GM12875 (cell line): ENCODE measurements at regions not wholly inside any gene's neighbourhood (a gene's known extent, or its start where the extent isn't known, plus 50 kb on each side); places are given as distances from the start of the nearest gene placed in this dataset.

ENCODE experiments used
- H3K4me3 ChIP-seq: one replicate; pipeline ENCODE4 v1.5.1; 2011; ENCODE audit warnings: low read depth, low read length, control low read depth
- TF ChIP-seq, protein P1 (sequence below): IDR thresholded peaks from 2 replicates; pipeline ENCODE4 v1.5.1; 2011; ENCODE audit warnings: low read depth, mild to moderate bottlenecking, control low read depth, inconsistent platforms, low read length, moderate library complexity, borderline replicate concordance; ENCODE audit not compliant: insufficient read depth

DNA sequence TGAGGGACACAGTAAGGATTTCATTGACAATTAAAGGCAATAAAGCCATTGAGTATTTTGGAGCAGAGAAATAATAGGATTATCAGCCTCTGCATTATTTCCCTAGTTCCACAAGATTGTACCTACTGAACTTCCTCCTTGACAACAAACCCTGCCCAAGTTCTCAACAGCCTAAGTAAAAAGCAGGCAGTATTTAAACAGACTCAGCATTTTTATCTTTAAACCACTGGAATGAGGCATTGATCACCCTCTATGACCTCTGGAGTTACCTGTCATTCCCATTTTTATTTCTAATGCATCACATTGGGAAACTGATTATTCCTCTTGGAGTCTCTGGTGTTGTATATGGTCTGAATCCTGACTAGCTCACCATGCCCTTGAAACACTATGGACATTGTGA is 570.6 kb upstream of the STXBP6 start:
- TF ChIP-seq, protein P1, sequence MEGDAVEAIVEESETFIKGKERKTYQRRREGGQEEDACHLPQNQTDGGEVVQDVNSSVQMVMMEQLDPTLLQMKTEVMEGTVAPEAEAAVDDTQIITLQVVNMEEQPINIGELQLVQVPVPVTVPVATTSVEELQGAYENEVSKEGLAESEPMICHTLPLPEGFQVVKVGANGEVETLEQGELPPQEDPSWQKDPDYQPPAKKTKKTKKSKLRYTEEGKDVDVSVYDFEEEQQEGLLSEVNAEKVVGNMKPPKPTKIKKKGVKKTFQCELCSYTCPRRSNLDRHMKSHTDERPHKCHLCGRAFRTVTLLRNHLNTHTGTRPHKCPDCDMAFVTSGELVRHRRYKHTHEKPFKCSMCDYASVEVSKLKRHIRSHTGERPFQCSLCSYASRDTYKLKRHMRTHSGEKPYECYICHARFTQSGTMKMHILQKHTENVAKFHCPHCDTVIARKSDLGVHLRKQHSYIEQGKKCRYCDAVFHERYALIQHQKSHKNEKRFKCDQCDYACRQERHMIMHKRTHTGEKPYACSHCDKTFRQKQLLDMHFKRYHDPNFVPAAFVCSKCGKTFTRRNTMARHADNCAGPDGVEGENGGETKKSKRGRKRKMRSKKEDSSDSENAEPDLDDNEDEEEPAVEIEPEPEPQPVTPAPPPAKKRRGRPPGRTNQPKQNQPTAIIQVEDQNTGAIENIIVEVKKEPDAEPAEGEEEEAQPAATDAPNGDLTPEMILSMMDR = no peak
- no peak overlapping the region for H3K4me3 ChIP-seq

GRCh38 chr14:25615174-25615573 is 565.2 kb upstream of the STXBP6 start:
- TF ChIP-seq, protein P1 = no peak
- H3K4me3 ChIP-seq = no peak overlapping the region

- TF ChIP-seq, protein P1 = no peak
- no peak overlapping the region for H3K4me3 ChIP-seq
Observed at GRCh38 chr14:25607192-25607591, 557.2 kb upstream of the STXBP6 start.

DNA sequence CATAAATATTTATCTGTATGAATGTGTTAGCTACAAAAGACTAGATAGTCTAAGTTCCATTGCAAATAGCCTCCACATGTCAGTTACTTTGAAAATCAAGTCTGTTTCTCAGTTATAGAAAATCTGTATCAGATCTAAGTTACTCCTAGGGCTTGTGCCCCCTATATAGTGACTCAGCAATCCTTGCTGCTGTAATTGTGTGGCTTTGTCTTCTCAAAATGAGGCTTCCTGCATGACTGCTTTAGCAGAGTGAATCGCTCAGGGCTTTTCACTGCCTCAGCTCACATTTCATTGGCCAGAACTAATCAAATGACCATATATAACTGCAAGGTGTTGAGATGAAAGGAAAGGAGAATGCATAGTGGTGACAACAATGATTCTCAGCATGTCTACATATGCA is 552.2 kb upstream of the STXBP6 start:
- H3K4me3 ChIP-seq = no peak overlapping the region
- TF ChIP-seq, protein P1 = no peak

GRCh38 chr14:25588751-25589150 is 538.8 kb upstream of the STXBP6 start:
- H3K4me3 ChIP-seq = no peak overlapping the region
- TF ChIP-seq, protein P1 = no peak

DNA sequence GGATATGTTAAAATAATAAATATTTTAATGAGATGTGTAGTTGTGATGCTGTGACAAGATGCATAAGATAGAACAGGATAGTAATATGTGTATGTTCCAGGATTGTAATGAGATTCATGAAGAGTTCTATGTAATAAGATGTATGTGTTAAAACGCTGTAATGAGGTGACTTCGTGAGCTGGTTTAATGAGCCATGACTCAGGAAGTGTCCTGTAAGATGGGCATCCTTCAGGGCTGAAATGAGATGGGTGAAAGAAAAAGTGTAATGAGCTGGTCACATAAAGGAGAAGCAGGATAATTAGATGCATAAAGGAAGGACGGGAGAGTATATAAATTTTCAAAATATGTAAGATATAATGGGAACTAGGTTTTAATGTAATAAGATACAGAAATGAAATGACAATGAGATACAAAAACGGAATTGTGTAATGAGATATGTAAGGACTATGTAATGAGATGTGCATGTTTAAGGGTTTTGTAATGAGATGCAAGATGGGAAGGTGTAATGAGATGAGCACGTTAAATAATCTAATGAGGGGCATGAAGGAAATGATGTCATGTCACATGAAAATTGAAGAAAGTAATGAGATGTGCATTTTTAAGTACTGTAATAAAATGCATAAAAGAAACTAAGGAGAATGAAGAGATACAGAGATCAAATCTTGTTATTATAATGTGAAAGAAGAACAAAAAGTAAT is 524.8 kb upstream of the STXBP6 start:
- no peak overlapping the region for H3K4me3 ChIP-seq
- TF ChIP-seq, protein P1 = no peak

DNA sequence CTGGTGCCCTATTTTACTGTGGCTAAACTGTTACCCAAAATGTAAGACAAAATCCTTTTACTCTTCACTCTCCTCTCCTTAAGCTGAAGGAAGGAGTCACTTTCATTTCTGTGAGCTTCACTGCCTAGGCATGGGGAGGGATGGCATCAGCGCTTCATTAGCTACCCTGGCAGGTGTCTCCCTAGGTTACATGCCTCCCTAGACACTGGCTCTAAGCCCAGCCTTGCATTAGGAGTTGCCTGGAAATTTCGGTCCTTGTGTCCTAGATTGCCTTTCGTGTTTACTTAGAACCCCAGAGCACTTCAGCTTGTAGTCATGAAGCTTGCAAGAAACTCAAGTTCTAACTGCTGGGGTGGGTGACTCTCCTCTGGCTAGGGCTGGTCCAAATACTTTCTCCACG is 520.5 kb upstream of the STXBP6 start:
- TF ChIP-seq, protein P1 = no peak

More for the DNA sequence above, 520.5 kb upstream of the STXBP6 start:
- H3K4me3 ChIP-seq = no peak overlapping the region
